ENCODE measurements at regions not wholly inside any gene's neighbourhood (a gene's known extent, or its start where the extent isn't known, plus 50 kb on each side); places are given as distances from the start of the nearest gene placed in this dataset.

- no peaks in the 10 kb centered on the region for H4K20me1 ChIP-seq (ENCODE audit: insufficient read depth)
- no peaks in the 10 kb centered on the region for H3F3A ChIP-seq (ENCODE audit: insufficient read depth, low read length, poor library complexity, severe bottlenecking)
- H3K36me3 ChIP-seq (ENCODE audit: insufficient read depth, low read length) = no peaks in the 10 kb centered on the region
- TF ChIP-seq REST (IDR thresholded peaks at IDR 0.05; ENCODE audit: borderline replicate concordance) = no peak
- TF ChIP-seq EZH2 (IDR thresholded peaks at IDR 0.05; ENCODE audit: borderline replicate concordance, insufficient read depth, low read length, poor library complexity, severe bottlenecking) = no peak
- no peak for TF ChIP-seq RAD21 (conservative IDR thresholded peaks at IDR 0.05)
- no peak for TF ChIP-seq CTCF (IDR thresholded peaks at IDR 0.05; ENCODE audit: poor library complexity, severe bottlenecking)
- no peak for TF ChIP-seq SMC3 (conservative IDR thresholded peaks at IDR 0.05; ENCODE audit: poor library complexity)
- TF ChIP-seq TAF1 (IDR thresholded peaks at IDR 0.05; ENCODE audit: low read depth) = no peak
- TF ChIP-seq POLR2AphosphoS5 (IDR thresholded peaks at IDR 0.05) = no peak
- no peak for TF ChIP-seq EP300 (conservative IDR thresholded peaks at IDR 0.05; ENCODE audit: poor library complexity, severe bottlenecking)
- no peak for TF ChIP-seq MXI1 (conservative IDR thresholded peaks at IDR 0.05; ENCODE audit: poor library complexity, severe bottlenecking)
- H3K79me2 ChIP-seq (replicated peaks; ENCODE audit: insufficient read depth, low read length) = no peaks in the 10 kb centered on the region
- H3K9me2 ChIP-seq (ENCODE audit: insufficient read depth, low read length) = no peaks in the 10 kb centered on the region
- H3K9me3 ChIP-seq (ENCODE audit: low read length) = no peaks in the 10 kb centered on the region
- H3K4me3 ChIP-seq (ENCODE audit: low read length) = no peak overlapping the region
- H3K4me2 ChIP-seq (ENCODE audit: low read length) = no peak overlapping the region
- H3K27ac ChIP-seq (ENCODE audit: low read length) = no peak overlapping the region
- no peak overlapping the region for H2AFZ ChIP-seq (ENCODE audit: low read depth, low read length)
- no peaks in the 10 kb centered on the region for H3K27me3 ChIP-seq (ENCODE audit: insufficient read depth, low read depth, low read length)
- H3K9ac ChIP-seq (ENCODE audit: low read length) = no peak overlapping the region
These were observed 949.2 kb downstream of the GALC start for GRCh38 chr14:87043667-87044200.

GRCh38 chr14:87042354-87042753, 950.6 kb downstream of the GALC start:
- Histone ChIP-seq H3K4me2 (ENCODE audit: low read length) (no peak overlapping the region), H4K20me1 (ENCODE audit: insufficient read depth) (no peaks in the 10 kb centered on the region), H3F3A (ENCODE audit: insufficient read depth, low read length, poor library complexity, severe bottlenecking) (no peaks in the 10 kb centered on the region), H3K9me3 (ENCODE audit: low read length) (no peaks in the 10 kb centered on the region), H3K27ac (ENCODE audit: low read length) (no peak overlapping the region), H2AFZ (ENCODE audit: low read depth, low read length) (no peak overlapping the region), H3K79me2 (replicated peaks; ENCODE audit: insufficient read depth, low read length) (no peaks in the 10 kb centered on the region), H3K36me3 (ENCODE audit: insufficient read depth, low read length) (no peaks in the 10 kb centered on the region), H3K9me2 (ENCODE audit: insufficient read depth, low read length) (no peaks in the 10 kb centered on the region), H3K27me3 (ENCODE audit: insufficient read depth, low read depth, low read length) (no peaks in the 10 kb centered on the region), H3K4me3 (ENCODE audit: low read length) (no peak overlapping the region), H3K9ac (ENCODE audit: low read length) (no peak overlapping the region)
- no peak for TF ChIP-seq POLR2AphosphoS5 (IDR thresholded peaks at IDR 0.05)
- TF ChIP-seq TAF1 (IDR thresholded peaks at IDR 0.05; ENCODE audit: low read depth) = no peak
- TF ChIP-seq REST (IDR thresholded peaks at IDR 0.05; ENCODE audit: borderline replicate concordance) = no peak
- TF ChIP-seq MXI1 (conservative IDR thresholded peaks at IDR 0.05; ENCODE audit: poor library complexity, severe bottlenecking) = no peak
- no peak for TF ChIP-seq SMC3 (conservative IDR thresholded peaks at IDR 0.05; ENCODE audit: poor library complexity)
- TF ChIP-seq EZH2 (IDR thresholded peaks at IDR 0.05; ENCODE audit: borderline replicate concordance, insufficient read depth, low read length, poor library complexity, severe bottlenecking) = no peak
- no peak for TF ChIP-seq EP300 (conservative IDR thresholded peaks at IDR 0.05; ENCODE audit: poor library complexity, severe bottlenecking)
- TF ChIP-seq RAD21 (conservative IDR thresholded peaks at IDR 0.05) = no peak
- no peak for TF ChIP-seq CTCF (IDR thresholded peaks at IDR 0.05; ENCODE audit: poor library complexity, severe bottlenecking)
